Neuronal stem cell (in vitro differentiated cells): ENCODE measurements at regions not wholly inside any gene's neighbourhood (a gene's known extent, or its start where the extent isn't known, plus 50 kb on each side); places are given as distances from the start of the nearest gene placed in this dataset.

Experiments
- DNase-seq: peaks from one replicate; pipeline ENCODE4 v3.0.0-alpha.2; 2013; ENCODE audit warnings: low spot score
- H2AFZ ChIP-seq: one replicate; pipeline ENCODE4 v1.6.1; 2013; ENCODE audit warnings: mild to moderate bottlenecking, low read length, inconsistent platforms
- H2AK5ac ChIP-seq: 2 replicates; pipeline ENCODE4 v1.6.1; 2013; ENCODE audit warnings: low read depth, mild to moderate bottlenecking, inconsistent platforms, low read length, moderate library complexity, mixed read lengths
- H2BK120ac ChIP-seq: 2 replicates; pipeline ENCODE4 v1.6.1; 2013; ENCODE audit warnings: low read depth, mild to moderate bottlenecking, inconsistent platforms, low read length, moderate library complexity, mixed read lengths
- H2BK12ac ChIP-seq: one replicate; pipeline ENCODE4 v1.6.1; 2013; ENCODE audit warnings: low read length, inconsistent platforms
- H2BK15ac ChIP-seq: 2 replicates; pipeline ENCODE4 v1.6.1; 2013; ENCODE audit warnings: mild to moderate bottlenecking, low read length, inconsistent platforms, mixed read lengths
- H2BK5ac ChIP-seq: one replicate; pipeline ENCODE4 v1.6.1; 2013; ENCODE audit warnings: inconsistent platforms, mild to moderate bottlenecking, low read length, moderate library complexity
- H3K14ac ChIP-seq: one replicate; pipeline ENCODE4 v1.6.1; 2013; ENCODE audit warnings: low read length, inconsistent platforms
- H3K18ac ChIP-seq: 2 replicates; pipeline ENCODE4 v1.6.1; 2013; ENCODE audit warnings: low read length, inconsistent platforms
- H3K23ac ChIP-seq: 2 replicates; pipeline ENCODE4 v1.6.1; 2013; ENCODE audit warnings: low read depth, mild to moderate bottlenecking, mixed read lengths, low read length, inconsistent platforms; ENCODE audit not compliant: poor library complexity
- H3K27ac ChIP-seq: replicated peaks from 3 replicates; pipeline ENCODE4 v1.5.1; 2013; ENCODE audit warnings: low read length, inconsistent platforms
- H3K27me3 ChIP-seq, 3 experiments: 2 replicates each; pipeline ENCODE4 v1.6.1; 2013; ENCODE audit warnings: low read length in 3 of 3, mild to moderate bottlenecking in 2 of 3, inconsistent platforms in 1 of 3, low read depth in 1 of 3, mixed read lengths in 1 of 3, moderate library complexity in 1 of 3; ENCODE audit not compliant: control insufficient read depth in 3 of 3, insufficient read depth in 3 of 3
- H3K36me3 ChIP-seq, 2 donors: replicated peaks in 1 of 2; 2 replicates each; pipeline ENCODE4 v1.6.1; 2013; ENCODE audit warnings: low read length in 2 of 2; ENCODE audit not compliant: control insufficient read depth in 2 of 2, insufficient read depth in 2 of 2
- H3K4ac ChIP-seq: 2 replicates; pipeline ENCODE4 v1.6.1; 2013; ENCODE audit warnings: inconsistent platforms, mild to moderate bottlenecking, low read length, moderate library complexity
- H3K4me1 ChIP-seq, 2 donors: 1 replicate in 1 of 2; 2 replicates in 1 of 2; pipeline ENCODE4 v1.6.1; 2013; ENCODE audit warnings: low read length in 2 of 2, low read depth in 1 of 2; ENCODE audit not compliant: control insufficient read depth in 2 of 2, insufficient read depth in 1 of 2
- H3K4me2 ChIP-seq: one replicate; pipeline ENCODE4 v1.6.1; 2013; ENCODE audit warnings: mild to moderate bottlenecking, low read length, inconsistent platforms; ENCODE audit not compliant: insufficient read depth, poor library complexity, severe bottlenecking
- H3K4me3 ChIP-seq, 2 donors: 2 replicates each; pipeline ENCODE4 v1.5.1; 2013; ENCODE audit warnings: low read length in 2 of 2, mild to moderate bottlenecking in 2 of 2, inconsistent platforms in 1 of 2, moderate library complexity in 1 of 2
- H3K79me1 ChIP-seq: one replicate; pipeline ENCODE4 v1.6.1; 2013; ENCODE audit warnings: low read depth, mild to moderate bottlenecking, inconsistent platforms, low read length, moderate library complexity
- H3K9ac ChIP-seq: one replicate; pipeline ENCODE4 v1.6.1; 2013; ENCODE audit warnings: mild to moderate bottlenecking, low read depth, low read length, inconsistent platforms; ENCODE audit not compliant: poor library complexity
- H3K9me3 ChIP-seq, 2 donors: replicated peaks in 1 of 2; 2 replicates each; pipeline versions ENCODE3 to v1.6.1; 2013; ENCODE audit warnings: low read length in 2 of 2, mild to moderate bottlenecking in 2 of 2, inconsistent platforms in 1 of 2, low read depth in 1 of 2, mixed read lengths in 1 of 2, moderate library complexity in 1 of 2; ENCODE audit not compliant: control insufficient read depth in 2 of 2, insufficient read depth in 1 of 2
- H4K8ac ChIP-seq: one replicate; pipeline ENCODE4 v1.6.1; 2013; ENCODE audit warnings: low read depth, mild to moderate bottlenecking, inconsistent platforms, low read length, moderate library complexity
- H4K91ac ChIP-seq: one replicate; pipeline ENCODE4 v1.6.1; 2013; ENCODE audit warnings: low read length, low read depth, mild to moderate bottlenecking, inconsistent platforms; ENCODE audit not compliant: poor library complexity
- WGBS, 2 donors: extraction: QIAGEN DNeasy Blood & Tissue Kit; methylation state at CpG; one replicate each; pipeline ENCODE4 v1.1.7; 2013; ENCODE audit warnings: missing lambda C conversion rate in 2 of 2, mixed read lengths in 1 of 2; ENCODE audit not compliant: insufficient read length in 2 of 2, insufficient replicate concordance in 1 of 2; ENCODE audit errors: extremely low coverage in 2 of 2; 5-methylcytosine and 5-hydroxymethylcytosine counted together

DNA sequence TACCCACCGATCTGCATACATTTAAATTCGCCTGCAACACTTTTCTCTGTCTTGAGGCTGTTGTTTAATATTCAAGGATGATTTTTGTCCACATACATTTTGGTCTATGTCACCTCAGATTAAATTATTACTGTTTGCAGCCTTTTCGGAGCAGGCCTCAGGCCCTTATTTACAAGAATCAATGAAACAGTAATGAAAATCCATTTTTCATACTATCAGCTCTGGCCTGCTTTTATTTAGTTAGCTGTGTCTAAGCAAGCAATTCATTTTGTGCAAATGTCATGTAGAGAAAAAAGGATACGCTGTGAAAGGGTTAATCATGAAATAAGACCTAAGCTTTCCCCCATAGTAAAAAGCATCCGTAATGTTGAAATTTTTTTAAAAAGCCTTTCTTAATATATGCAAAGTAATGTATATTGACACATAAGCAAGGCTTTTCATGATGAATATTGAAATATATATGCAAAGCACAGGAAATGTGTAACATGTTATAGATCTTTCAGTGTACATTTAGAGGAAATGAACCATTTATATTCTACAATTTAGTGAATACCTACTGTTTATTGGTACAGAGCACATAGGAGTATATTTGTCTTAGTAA is 1135.3 kb upstream of the ZEB2 start:
- H3K14ac ChIP-seq, result no peak overlapping the region
- H2BK15ac ChIP-seq, result no peak overlapping the region
- H3K79me1 ChIP-seq, result no peaks in the 10 kb centered on the region
- no peaks in the 10 kb centered on the region for H3K27me3 ChIP-seq
- no peak overlapping the region for H3K23ac ChIP-seq
- no peak overlapping the region for H4K8ac ChIP-seq
- no peak overlapping the region for H2AK5ac ChIP-seq
- no CpG with 5 or more reads among the region's 5 CpGs for WGBS, 2 donors
- H3K36me3 ChIP-seq, result no peaks in the 10 kb centered on the region
- H3K9ac ChIP-seq, result no peak overlapping the region
- no peaks in the 10 kb centered on the region for H3K4me1 ChIP-seq
- DNase-seq, result no peak
- no peak overlapping the region for H3K4me3 ChIP-seq
- no peaks in the 10 kb centered on the region for H3K9me3 ChIP-seq
- H2BK120ac ChIP-seq, result no peak overlapping the region
- H3K4ac ChIP-seq, result no peak overlapping the region
- H3K27ac ChIP-seq, result no peak overlapping the region
- H2AFZ ChIP-seq, result no peak overlapping the region
- no peak overlapping the region for H3K4me2 ChIP-seq
- no peak overlapping the region for H3K18ac ChIP-seq
- H4K91ac ChIP-seq, result no peak overlapping the region
- H2BK12ac ChIP-seq, result no peak overlapping the region
- no peak overlapping the region for H2BK5ac ChIP-seq

DNA sequence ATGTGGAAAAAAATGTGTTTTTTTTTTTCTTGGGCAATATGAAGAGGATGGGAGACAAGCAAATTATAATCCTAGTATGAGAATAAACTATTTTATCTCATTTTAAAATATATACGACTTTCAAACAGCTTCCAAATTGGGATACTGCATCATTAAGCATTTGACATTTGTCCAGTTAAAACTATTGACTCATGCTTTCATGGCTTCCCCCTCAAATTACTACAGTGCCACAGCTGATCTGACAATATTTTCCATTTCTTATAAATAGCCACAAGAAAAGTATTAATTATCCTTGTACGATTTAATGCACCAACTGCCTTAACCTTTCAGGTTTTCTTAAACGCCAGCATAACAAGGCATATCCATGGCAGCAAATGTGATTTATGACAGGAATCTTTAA is 1134.8 kb upstream of the ZEB2 start:
- H2BK15ac ChIP-seq, result no peak overlapping the region
- no peak overlapping the region for H3K18ac ChIP-seq
- no peaks in the 10 kb centered on the region for H3K79me1 ChIP-seq
- no peak overlapping the region for H2BK12ac ChIP-seq
- H3K9me3 ChIP-seq, result no peaks in the 10 kb centered on the region
- H4K91ac ChIP-seq, result no peak overlapping the region
- H3K4me2 ChIP-seq, result no peak overlapping the region
- no peak overlapping the region for H3K4ac ChIP-seq
- H3K36me3 ChIP-seq, result no peaks in the 10 kb centered on the region
- H3K14ac ChIP-seq, result no peak overlapping the region
- no CpG with 5 or more reads among the region's 3 CpGs for WGBS, 2 donors
- no peak overlapping the region for H3K27ac ChIP-seq
- no peak overlapping the region for H2AFZ ChIP-seq
- no peak overlapping the region for H4K8ac ChIP-seq
- H3K9ac ChIP-seq, result no peak overlapping the region
- no peak overlapping the region for H2BK120ac ChIP-seq
- H3K4me3 ChIP-seq, result no peak overlapping the region
- H3K23ac ChIP-seq, result no peak overlapping the region
- no peak overlapping the region for H2BK5ac ChIP-seq
- no peaks in the 10 kb centered on the region for H3K27me3 ChIP-seq
- no peak for DNase-seq
- no peak overlapping the region for H2AK5ac ChIP-seq
- H3K4me1 ChIP-seq, result no peaks in the 10 kb centered on the region

GRCh38 chr2:145654156-145654555 is 1134.2 kb upstream of the ZEB2 start:
- Histone ChIP-seq H3K9ac (no peak overlapping the region), H3K4ac (no peak overlapping the region), H3K36me3 (no peaks in the 10 kb centered on the region), H2AFZ (no peak overlapping the region), H3K79me1 (no peaks in the 10 kb centered on the region), H3K27ac (no peak overlapping the region), H2BK120ac (no peak overlapping the region), H2AK5ac (no peak overlapping the region), H3K27me3 (no peaks in the 10 kb centered on the region), H3K9me3 (no peaks in the 10 kb centered on the region), H2BK15ac (no peak overlapping the region), H3K4me1 (no peaks in the 10 kb centered on the region), H3K14ac (no peak overlapping the region), H3K4me3 (no peak overlapping the region), H3K18ac (no peak overlapping the region), H3K23ac (no peak overlapping the region), H2BK5ac (no peak overlapping the region), H4K8ac (no peak overlapping the region), H2BK12ac (no peak overlapping the region), H3K4me2 (no peak overlapping the region), H4K91ac (no peak overlapping the region)
- DNase-seq, result peak; percentile 2
- WGBS, 2 donors, result no CpG with 5 or more reads among the region's 2 CpGs

- no peak overlapping the region for H3K23ac ChIP-seq
- H3K79me1 ChIP-seq, result no peaks in the 10 kb centered on the region
- H4K91ac ChIP-seq, result no peak overlapping the region
- H3K4me2 ChIP-seq, result no peak overlapping the region
- no peak overlapping the region for H2BK5ac ChIP-seq
- H2AFZ ChIP-seq, result no peak overlapping the region
- H2AK5ac ChIP-seq, result no peak overlapping the region
- H3K4me1 ChIP-seq, result no peaks in the 10 kb centered on the region
- no peak overlapping the region for H3K18ac ChIP-seq
- H2BK15ac ChIP-seq, result no peak overlapping the region
- no peak overlapping the region for H3K27ac ChIP-seq
- no peak overlapping the region for H2BK120ac ChIP-seq
- no peaks in the 10 kb centered on the region for H3K27me3 ChIP-seq
- no peak overlapping the region for H3K9ac ChIP-seq
- no peak overlapping the region for H3K14ac ChIP-seq
- DNase-seq, result no peak
- no peak overlapping the region for H2BK12ac ChIP-seq
- H3K9me3 ChIP-seq, result no peaks in the 10 kb centered on the region
- H3K36me3 ChIP-seq, result no peaks in the 10 kb centered on the region
- no peak overlapping the region for H4K8ac ChIP-seq
- no peak overlapping the region for H3K4ac ChIP-seq
- H3K4me3 ChIP-seq, result no peak overlapping the region
Observed at GRCh38 chr2:145653553-145653952, 1133.6 kb upstream of the ZEB2 start.
